GM18861 (cell line): ENCODE measurements at regions not wholly inside any gene's neighbourhood (a gene's known extent, or its start where the extent isn't known, plus 50 kb on each side); places are given as distances from the start of the nearest gene placed in this dataset.
"Not testable (repeated sequence)": the region's sequence is repeated elsewhere in the genome, so short reads cannot be mapped to it uniquely, and the experiment has no call there.

Experiments
- ATAC-seq: cut with Tn5 transposase; IDR thresholded peaks from one replicate; pipeline ENCODE4 v1.9.1; 2021; ENCODE audit not compliant: unreplicated experiment

GRCh38 chr3:145849115-145849514, 311.9 kb downstream of the PLOD2 start:
- no peak for ATAC-seq

DNA sequence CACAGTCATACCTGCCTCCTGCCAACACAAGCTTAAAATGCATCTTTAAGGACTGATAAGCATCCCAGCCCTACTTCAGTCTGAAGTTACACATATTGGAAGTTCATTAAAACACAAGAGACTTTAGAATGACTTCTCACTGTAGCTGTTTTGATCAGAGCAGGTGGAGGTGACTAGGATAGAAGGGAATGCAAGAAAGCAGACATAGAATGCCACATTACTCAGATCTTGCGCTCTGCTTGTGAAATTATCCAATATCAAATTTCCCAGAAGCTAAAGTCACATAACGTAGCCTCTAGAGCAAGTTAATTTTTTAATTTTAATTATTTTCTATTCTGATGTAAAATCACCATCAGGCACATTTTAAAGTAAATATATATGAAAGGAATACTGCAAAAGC, 306.5 kb downstream of the PLOD2 start:
- no peak for ATAC-seq

- peak; percentile 81 for ATAC-seq
Observed at GRCh38 chr3:145857956-145858355, 303.0 kb downstream of the PLOD2 start.

- ATAC-seq: no peak
Observed at GRCh38 chr3:145864336-145864735, 296.6 kb downstream of the PLOD2 start.

GRCh38 chr3:145865399-145866018, 295.5 kb downstream of the PLOD2 start:
- ATAC-seq: no peak

DNA sequence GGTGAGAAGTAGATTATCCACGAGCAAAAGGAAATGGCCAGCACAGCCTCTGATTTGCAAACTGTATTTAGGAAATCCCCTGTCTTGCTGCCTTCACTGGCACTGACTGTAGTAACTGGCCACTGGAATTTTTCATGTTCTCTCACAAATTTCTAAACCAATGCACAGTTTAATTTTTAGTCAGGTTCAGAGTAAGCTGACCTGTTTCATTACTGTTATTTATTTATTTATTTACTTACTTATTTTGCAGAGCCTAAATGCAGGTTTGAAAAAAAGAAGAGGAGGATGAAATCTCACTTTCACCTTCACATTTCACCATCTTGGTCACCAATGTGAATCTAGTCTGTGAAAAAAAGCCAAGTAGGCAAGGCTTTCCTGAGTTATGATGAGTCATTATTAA, 291.0 kb downstream of the PLOD2 start:
- ATAC-seq: peak; percentile 81

DNA sequence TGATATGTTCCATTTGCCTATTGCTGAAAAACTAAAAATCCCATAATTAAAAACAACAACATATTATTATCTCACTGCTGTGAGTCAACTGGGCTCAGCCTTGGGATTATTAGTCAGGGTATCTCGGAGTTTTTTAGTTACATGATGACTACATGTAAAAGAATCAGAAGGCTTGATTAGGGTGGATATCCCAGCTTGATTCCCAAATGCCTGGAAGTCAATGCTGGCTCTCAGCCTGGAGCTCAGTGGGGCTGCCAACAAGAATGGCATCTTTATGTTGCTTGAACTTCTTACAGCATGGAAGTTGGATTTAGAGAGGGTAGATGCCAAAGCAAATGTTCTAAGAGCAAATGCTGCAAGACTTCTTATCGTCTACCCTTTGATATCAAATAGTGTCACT, 278.5 kb downstream of the PLOD2 start:
- no peak for ATAC-seq

DNA sequence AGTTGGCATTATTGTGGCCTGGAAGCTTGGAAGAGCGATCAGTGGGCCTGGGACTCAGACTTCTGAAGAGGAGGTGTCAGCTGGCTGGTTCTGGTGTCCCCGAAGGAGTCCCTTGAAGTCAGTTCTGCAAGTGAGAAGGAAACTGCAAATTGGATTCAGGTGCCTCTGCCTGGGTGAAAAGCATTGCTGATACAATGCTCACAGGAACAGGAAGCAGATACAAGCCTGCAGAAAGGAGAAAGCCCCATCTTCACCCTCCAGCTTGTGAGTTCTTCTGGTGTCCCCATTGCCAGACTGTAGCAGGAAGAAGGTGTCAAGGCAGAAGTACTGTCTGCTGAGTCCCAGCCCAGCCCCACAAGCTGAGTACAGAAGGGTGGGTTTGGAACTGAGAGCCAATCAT, 271.3 kb downstream of the PLOD2 start:
- ATAC-seq: peak; percentile 45

DNA sequence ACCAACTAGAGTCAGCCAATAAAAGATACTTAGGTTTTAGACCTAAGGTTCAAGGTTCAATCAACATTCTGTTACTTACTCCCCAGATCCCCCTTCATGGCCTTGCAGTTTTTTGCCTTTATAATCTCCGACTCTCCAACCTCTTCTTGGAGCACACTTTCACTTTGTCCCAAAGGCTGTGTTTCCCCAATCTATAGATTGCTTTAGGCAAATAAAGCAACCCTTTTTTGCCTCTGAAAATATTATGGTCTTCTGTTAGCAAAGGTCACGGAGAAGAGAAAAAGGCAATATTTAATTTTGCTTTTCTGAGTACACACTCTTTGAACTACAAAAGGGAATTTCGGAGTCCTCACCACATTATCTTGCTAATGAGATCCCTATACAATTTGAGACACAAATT, 268.1 kb downstream of the PLOD2 start:
- ATAC-seq: no peak

GRCh38 chr3:145893331-145893730, 267.7 kb downstream of the PLOD2 start:
- no peak for ATAC-seq

GRCh38 chr3:145898487-145898886, 262.5 kb downstream of the PLOD2 start:
- peak; percentile 33 for ATAC-seq

GRCh38 chr3:145899241-145899640, 261.7 kb downstream of the PLOD2 start:
- peak; percentile 40 for ATAC-seq

GRCh38 chr3:145900056-145900829, 260.7 kb downstream of the PLOD2 start:
- peak; percentile 82 for ATAC-seq

GRCh38 chr3:145902166-145902565, 258.8 kb downstream of the PLOD2 start:
- ATAC-seq: no peak

GRCh38 chr3:145903472-145904013, 257.4 kb downstream of the PLOD2 start:
- ATAC-seq: no peak

DNA sequence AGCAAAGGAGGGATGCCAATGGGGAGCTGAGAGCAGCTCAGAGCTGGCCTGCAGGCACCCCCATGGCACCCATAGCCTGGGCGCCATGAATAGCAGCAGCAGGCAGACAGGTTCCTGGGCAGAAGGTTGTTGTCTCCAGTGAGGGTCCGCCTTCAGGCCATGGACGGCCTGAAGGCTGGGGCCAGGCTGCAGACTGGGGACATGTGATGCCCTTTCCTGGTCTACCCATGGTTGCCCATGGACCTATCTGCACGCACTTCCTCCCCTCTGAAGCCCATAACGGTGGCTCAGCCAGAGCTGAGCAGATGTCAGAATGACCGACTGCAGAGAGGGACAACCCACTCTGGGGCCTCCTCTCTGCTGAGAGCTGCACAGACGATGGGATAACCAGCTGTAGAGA, 256.8 kb downstream of the PLOD2 start:
- no peak for ATAC-seq

GRCh38 chr3:145906301-145906700, 254.7 kb downstream of the PLOD2 start:
- no peak for ATAC-seq

GRCh38 chr3:145906755-145907154, 254.2 kb downstream of the PLOD2 start:
- ATAC-seq: no peak

DNA sequence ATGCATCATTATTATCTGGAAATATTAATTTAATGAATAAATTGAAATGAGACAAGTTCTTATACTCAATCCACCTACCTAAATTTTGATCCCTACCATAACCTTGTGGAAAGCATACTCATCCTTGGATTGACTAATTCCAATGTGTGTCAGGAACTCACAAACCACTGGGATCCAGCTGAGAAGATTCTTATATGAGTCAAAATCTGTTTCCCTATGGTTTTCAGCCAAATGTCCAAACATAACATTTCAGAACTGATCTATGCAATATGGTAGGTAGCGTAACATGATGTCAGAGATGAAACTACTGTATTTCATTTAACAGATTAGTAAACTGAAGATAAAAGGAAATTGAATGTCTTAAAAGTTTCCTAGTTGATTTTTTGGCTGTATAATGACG, 250.0 kb downstream of the PLOD2 start:
- no peak for ATAC-seq

DNA sequence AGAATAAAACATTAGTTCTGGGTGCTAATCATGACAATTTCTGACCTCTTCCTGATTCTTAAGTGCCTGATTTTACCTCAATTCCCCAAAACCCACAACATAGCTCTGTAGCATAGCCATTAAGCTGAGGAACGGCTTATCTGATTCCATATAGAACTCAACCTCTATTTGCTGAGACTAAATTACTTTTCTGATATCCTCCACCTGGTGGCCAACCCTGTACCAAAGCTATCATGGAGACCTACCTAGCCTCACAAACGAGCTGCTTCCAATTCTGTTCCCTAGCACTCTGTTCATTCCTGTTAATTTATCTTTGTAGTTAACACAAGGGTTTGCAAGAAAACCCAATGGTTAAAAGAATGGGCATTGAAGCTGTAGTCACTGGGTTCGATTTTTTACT, 245.2 kb downstream of the PLOD2 start:
- no peak for ATAC-seq

- not testable (repeated sequence) for ATAC-seq
Observed at GRCh38 chr3:145927736-145928135, 233.2 kb downstream of the PLOD2 start.

DNA sequence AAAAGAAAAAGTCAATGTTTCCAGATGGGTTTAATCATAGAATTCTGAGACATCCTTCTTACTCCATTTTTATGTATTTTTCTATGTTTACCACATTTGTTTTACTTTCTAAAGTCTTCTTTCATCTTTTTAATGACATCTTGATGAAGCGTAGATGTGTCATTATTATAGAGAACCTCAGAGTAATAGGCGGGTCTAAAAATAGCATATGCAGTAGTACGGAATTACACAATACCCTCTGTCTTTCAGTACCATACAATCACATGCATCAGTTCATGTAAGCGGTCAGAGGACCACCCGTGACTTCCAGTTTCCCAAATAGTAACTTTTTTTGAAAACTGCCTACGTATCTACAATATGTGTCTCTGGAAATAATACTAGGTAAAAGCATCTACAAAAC, 224.0 kb downstream of the PLOD2 start:
- ATAC-seq: no peak
